ENCODE measurements at regions not wholly inside any gene's neighbourhood (a gene's known extent, or its start where the extent isn't known, plus 50 kb on each side); places are given as distances from the start of the nearest gene placed in this dataset.

DNA sequence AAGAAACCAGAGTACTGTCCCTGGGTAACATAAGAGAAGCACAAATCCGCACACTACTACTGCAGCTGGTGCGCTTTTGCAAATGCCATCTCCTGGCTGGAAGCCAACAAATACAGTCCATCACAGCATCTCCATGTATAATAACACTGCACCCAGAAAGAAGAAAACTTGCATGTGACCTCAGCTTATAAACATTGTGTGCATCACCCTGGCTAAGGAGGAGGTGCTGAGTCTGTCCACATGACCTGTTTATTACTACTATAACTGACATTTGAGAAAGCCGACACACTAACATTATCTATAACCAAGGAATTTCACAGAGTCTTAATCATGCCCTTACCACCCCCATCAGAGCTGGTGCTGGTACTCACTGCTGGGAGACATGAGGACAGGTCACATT, 516.8 kb downstream of the CFAP47 start:
- TF ChIP-seq, protein P1, sequence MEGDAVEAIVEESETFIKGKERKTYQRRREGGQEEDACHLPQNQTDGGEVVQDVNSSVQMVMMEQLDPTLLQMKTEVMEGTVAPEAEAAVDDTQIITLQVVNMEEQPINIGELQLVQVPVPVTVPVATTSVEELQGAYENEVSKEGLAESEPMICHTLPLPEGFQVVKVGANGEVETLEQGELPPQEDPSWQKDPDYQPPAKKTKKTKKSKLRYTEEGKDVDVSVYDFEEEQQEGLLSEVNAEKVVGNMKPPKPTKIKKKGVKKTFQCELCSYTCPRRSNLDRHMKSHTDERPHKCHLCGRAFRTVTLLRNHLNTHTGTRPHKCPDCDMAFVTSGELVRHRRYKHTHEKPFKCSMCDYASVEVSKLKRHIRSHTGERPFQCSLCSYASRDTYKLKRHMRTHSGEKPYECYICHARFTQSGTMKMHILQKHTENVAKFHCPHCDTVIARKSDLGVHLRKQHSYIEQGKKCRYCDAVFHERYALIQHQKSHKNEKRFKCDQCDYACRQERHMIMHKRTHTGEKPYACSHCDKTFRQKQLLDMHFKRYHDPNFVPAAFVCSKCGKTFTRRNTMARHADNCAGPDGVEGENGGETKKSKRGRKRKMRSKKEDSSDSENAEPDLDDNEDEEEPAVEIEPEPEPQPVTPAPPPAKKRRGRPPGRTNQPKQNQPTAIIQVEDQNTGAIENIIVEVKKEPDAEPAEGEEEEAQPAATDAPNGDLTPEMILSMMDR (IDR thresholded peaks at IDR 0.05; ENCODE audit: unreplicated experiment in 3 of 3), result no peak
- Mint-ChIP-seq H3K36me3 (ENCODE audit: low read depth) (no peaks in the 10 kb centered on the region), H3K27me3 (ENCODE audit: low read depth) (no peaks in the 10 kb centered on the region), H3K4me1 (peaks cover 11% of the 10 kb centered on the region), H3K9me3 (peaks cover 11% of the 10 kb centered on the region), H3K4me3 (no peak overlapping the region), H3K27ac (no peak overlapping the region)

DNA sequence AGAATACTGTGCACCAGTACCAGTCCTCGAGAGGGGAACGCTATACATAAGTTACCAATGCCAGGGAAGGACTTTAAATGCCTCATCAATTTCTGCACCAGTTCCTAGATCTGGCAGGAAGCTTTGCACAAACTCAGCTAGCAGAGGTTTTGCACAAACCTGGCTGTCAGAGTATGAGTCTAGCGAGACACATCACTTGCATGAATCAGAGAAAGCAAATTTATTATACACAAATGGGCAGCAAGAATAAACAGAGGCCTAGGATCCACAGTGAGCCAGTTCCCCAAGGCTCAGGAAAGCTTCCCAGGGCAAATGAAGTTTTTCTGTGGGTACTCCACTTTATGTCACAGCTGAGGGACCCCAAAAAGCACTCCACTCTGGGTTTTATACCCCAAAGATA, 523.5 kb downstream of the CFAP47 start:
- Mint-ChIP-seq H3K36me3 (ENCODE audit: low read depth) (no peaks in the 10 kb centered on the region), H3K27ac (no peak overlapping the region), H3K4me1 (no peaks in the 10 kb centered on the region), H3K4me3 (no peak overlapping the region), H3K27me3 (ENCODE audit: low read depth) (no peaks in the 10 kb centered on the region), H3K9me3 (peaks cover 11% of the 10 kb centered on the region)
- TF ChIP-seq, protein P1 (IDR thresholded peaks at IDR 0.05; ENCODE audit: unreplicated experiment in 3 of 3), result no peak

DNA sequence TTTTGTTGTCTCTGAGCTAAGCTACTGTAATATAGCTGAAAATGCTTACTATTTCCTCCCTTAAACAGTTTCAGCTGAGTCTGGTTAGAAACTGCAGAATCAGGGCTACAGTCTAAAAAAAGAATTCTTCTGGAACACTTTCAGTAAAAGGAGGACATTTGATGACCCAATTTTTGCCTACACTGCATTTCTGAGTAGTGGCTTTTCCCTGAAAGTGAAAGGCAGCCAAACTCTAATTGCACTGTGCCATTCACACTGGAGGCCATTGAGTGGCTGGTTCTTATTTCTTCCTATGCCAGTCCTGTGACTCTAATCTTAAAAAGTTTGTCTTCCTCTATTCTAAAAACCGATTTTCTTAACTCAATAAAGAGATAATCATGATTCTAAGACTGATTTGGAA, 526.0 kb downstream of the CFAP47 start:
- Mint-ChIP-seq H3K9me3 (peaks cover 14% of the 10 kb centered on the region), H3K27me3 (ENCODE audit: low read depth) (no peaks in the 10 kb centered on the region), H3K27ac (no peak overlapping the region), H3K36me3 (ENCODE audit: low read depth) (no peaks in the 10 kb centered on the region), H3K4me3 (no peak overlapping the region), H3K4me1 (no peaks in the 10 kb centered on the region)
- TF ChIP-seq, protein P1 (IDR thresholded peaks at IDR 0.05; ENCODE audit: unreplicated experiment in 3 of 3), result no peak

DNA sequence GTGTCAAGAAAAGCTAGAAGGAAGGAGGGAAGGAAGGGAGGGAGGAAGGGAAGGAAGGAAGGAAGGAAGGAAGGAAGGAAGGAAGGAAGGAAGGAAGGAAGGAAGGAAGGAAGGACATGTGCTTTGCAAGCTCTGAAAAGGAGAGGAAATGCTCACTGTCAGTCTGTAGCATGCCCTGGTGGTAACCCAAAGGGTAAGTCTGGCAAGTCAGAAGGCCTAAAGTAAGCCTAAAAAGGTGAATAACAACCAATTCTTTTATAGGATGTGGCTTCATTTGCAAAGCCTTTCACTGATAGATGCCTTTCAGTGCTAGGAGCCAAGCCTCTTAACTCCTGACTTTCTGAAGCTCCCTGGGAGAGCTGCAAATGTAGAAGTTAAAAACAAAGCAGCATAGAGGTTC, 542.6 kb downstream of the CFAP47 start:
- Mint-ChIP-seq H3K4me1 (no peaks in the 10 kb centered on the region), H3K9me3 (peaks cover 6% of the 10 kb centered on the region), H3K27ac (no peak overlapping the region), H3K27me3 (ENCODE audit: low read depth) (peaks cover 5% of the 10 kb centered on the region), H3K4me3 (no peak overlapping the region), H3K36me3 (ENCODE audit: low read depth) (no peaks in the 10 kb centered on the region)
- TF ChIP-seq, protein P1 (IDR thresholded peaks at IDR 0.05; ENCODE audit: unreplicated experiment in 3 of 3), result no peak

DNA sequence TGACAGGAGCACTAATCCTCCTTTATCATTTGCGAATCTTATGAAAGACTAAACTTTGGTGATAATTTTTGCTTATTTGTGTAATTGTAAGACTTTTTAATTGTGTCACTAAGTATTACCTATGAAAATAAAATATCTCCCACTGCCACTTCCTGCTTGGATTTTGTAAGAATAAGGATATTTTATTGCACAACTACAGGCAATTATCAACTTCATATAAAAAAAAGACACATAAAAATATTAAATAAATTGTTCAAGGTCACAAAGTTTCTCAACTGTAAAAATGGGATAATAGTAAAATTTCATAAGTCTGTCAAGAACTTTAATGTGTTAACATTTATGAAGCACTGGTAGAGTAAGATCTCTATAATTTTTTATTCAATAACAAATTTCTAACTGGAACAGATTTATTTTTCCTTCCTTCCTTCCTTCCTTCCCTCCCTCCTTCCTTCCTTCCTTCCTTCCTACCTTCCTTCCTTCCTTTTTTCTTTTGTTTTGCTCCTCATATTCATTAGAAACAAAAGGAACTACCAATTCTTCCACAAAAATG, 527.6 kb upstream of the FAM47C start:
- H3K9me3 Mint-ChIP-seq, result peaks cover 2% of the 10 kb centered on the region
- TF ChIP-seq, protein P1 (IDR thresholded peaks at IDR 0.05; ENCODE audit: unreplicated experiment in 3 of 3), result no peak
- no peaks in the 10 kb centered on the region for H3K27me3 Mint-ChIP-seq (ENCODE audit: low read depth)
- no peaks in the 10 kb centered on the region for H3K36me3 Mint-ChIP-seq (ENCODE audit: low read depth)
- no peak overlapping the region for H3K27ac Mint-ChIP-seq
- no peaks in the 10 kb centered on the region for H3K4me1 Mint-ChIP-seq
- H3K4me3 Mint-ChIP-seq, result no peak overlapping the region

DNA sequence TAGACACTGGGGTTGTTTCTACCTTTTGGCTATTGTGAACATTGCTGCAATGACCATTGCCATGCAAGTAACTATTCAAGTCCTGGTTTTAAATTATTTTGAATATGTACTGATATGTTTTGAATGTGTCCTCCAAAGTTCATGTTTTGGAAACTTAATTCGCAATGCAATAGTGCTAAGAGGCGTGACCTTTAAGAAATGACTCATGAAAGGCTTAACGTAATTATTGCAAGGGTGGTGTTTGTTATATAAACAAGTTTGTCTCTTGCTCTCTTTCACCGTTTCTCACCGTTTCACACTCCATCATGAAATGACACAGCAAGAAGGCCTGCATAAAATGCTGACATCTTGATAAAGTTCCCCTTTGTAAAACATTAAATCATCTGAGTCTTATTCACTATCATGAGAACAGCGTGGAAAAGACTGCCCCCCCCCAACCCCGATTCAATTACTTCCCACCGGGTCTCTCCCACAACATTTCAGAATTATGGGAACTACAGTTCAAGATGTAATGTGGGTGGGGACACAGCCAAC, 506.9 kb upstream of the FAM47C start:
- Mint-ChIP-seq H3K27ac (no peak overlapping the region), H3K27me3 (ENCODE audit: low read depth) (no peaks in the 10 kb centered on the region), H3K9me3 (peaks cover 28% of the 10 kb centered on the region), H3K4me1 (no peaks in the 10 kb centered on the region), H3K36me3 (ENCODE audit: low read depth) (no peaks in the 10 kb centered on the region), H3K4me3 (no peak overlapping the region)
- TF ChIP-seq, protein P1 (IDR thresholded peaks at IDR 0.05; ENCODE audit: unreplicated experiment in 3 of 3), result no peak

Measured in nephron (organoid).